Panc1 (cell line): ENCODE measurements at regions not wholly inside any gene's neighbourhood (a gene's known extent, or its start where the extent isn't known, plus 50 kb on each side); places are given as distances from the start of the nearest gene placed in this dataset.
"Not testable (repeated sequence)": the region's sequence is repeated elsewhere in the genome, so short reads cannot be mapped to it uniquely, and the experiment has no call there.

Experiments
- ATAC-seq: fragments of 200-7000 bp; cut with Tn5 transposase; 2 replicates; pipeline ENCODE4 v1.9.1; 2020; ENCODE audit warnings: mild to moderate bottlenecking, moderate library complexity
- BruUV-seq: library from RNA; stranded (reverse); fragments of 400-500 nt; replicated peaks from 2 replicates; lab custom pipeline; 2021; lab: Mats Ljungman, UMichigan
- CTCF ChIA-PET: fragments of 300-600 bp; sonication (Branson Sonifier 250); formaldehyde crosslinking; loops from one replicate; lab custom pipeline; 2022; ENCODE audit warnings: antibody characterized with exemption; lab: Charles Lee
- POLR2A ChIA-PET: fragments of 300-600 bp; sonication (Branson Sonifier 250); formaldehyde crosslinking; loops from one replicate; lab custom pipeline; 2022; ENCODE audit warnings: antibody characterized with exemption; lab: Charles Lee
- DNase-seq: peaks from one replicate; pipeline ENCODE4 v3.0.0-alpha.2; 2010; ENCODE audit warnings: low read depth, low spot score
- H3K27ac ChIP-seq: 2 replicates; pipeline ENCODE4 v1.5.1; 2011; ENCODE audit warnings: mild to moderate bottlenecking, low read length, inconsistent platforms
- H3K27me3 ChIP-seq: fragments of 200-500 bp; sonication (Bioruptor generic); 2 replicates; pipeline ENCODE4 v1.6.0; 2014; ENCODE audit warnings: low read length, inconsistent platforms; ENCODE audit not compliant: control insufficient read depth, insufficient read depth
- H3K36me3 ChIP-seq: fragments of 200-500 bp; sonication (Bioruptor generic); 2 replicates; pipeline ENCODE4 v1.5.1; 2014; ENCODE audit warnings: inconsistent platforms, mild to moderate bottlenecking, low read length, moderate library complexity; ENCODE audit not compliant: control insufficient read depth, insufficient read depth
- H3K4me1 ChIP-seq: 2 replicates; pipeline ENCODE4 v1.5.1; 2011; ENCODE audit warnings: inconsistent platforms, mild to moderate bottlenecking, low read length, moderate library complexity; ENCODE audit not compliant: control insufficient read depth, insufficient read depth
- H3K4me3 ChIP-seq, 2 experiments: 2 replicates each; pipeline ENCODE4 v1.5.1; 2011 to 2012; ENCODE audit warnings: low read depth in 2 of 2, low read length in 2 of 2, mild to moderate bottlenecking in 2 of 2, inconsistent platforms in 1 of 2, moderate library complexity in 1 of 2
- H3K9me3 ChIP-seq: fragments of 200-500 bp; sonication (Bioruptor generic); 2 replicates; pipeline ENCODE4 v1.5.1; 2014; ENCODE audit warnings: low read depth, mild to moderate bottlenecking, inconsistent platforms, low read length, moderate library complexity; ENCODE audit not compliant: control insufficient read depth, insufficient read depth
- POLR2AphosphoS5 ChIP-seq: IDR thresholded peaks from 2 replicates; pipeline ENCODE4 v1.6.1; 2012; ENCODE audit warnings: mild to moderate bottlenecking, low read depth, low read length, moderate library complexity
- SIN3A ChIP-seq: IDR thresholded peaks from 2 replicates; pipeline ENCODE4 v1.6.1; 2012; ENCODE audit warnings: low read depth, mild to moderate bottlenecking, low read length, moderate library complexity, borderline replicate concordance; ENCODE audit not compliant: insufficient read depth
- TCF7L2 ChIP-seq: IDR thresholded peaks from 2 replicates; pipeline ENCODE4 v1.6.1; 2011; ENCODE audit warnings: mild to moderate bottlenecking, low read depth, low read length, inconsistent platforms
- in situ Hi-C: cut with HindIII; loops from 2 replicates; pipeline ENCODE4 v1.10.0; 2016; ENCODE audit warnings: low sequenced_read_pairs, low pct_unique_long_range_greater_than_20kb
- intact Hi-C: fragments of 100-400 bp; cut with micrococcal nuclease; formaldehyde crosslinking; loops from one replicate; pipeline ENCODE4 v1.10.0; 2022; ENCODE audit not compliant: unreplicated experiment
- TF ChIP-seq, protein P1 (sequence below), 2 experiments: IDR thresholded peaks; 2 replicates each; pipeline ENCODE4 v1.6.1; 2011 to 2012; ENCODE audit warnings: low read depth in 2 of 2, control low read depth in 1 of 2, low read length in 1 of 2, mild to moderate bottlenecking in 1 of 2, moderate library complexity in 1 of 2; ENCODE audit not compliant: insufficient read depth in 1 of 2
- TF ChIP-seq, protein P2 (sequence below): fragments of 450-650 bp; IDR thresholded peaks from 2 replicates; pipeline ENCODE4 v1.5.1; 2017; ENCODE audit warnings: mild to moderate bottlenecking

DNA sequence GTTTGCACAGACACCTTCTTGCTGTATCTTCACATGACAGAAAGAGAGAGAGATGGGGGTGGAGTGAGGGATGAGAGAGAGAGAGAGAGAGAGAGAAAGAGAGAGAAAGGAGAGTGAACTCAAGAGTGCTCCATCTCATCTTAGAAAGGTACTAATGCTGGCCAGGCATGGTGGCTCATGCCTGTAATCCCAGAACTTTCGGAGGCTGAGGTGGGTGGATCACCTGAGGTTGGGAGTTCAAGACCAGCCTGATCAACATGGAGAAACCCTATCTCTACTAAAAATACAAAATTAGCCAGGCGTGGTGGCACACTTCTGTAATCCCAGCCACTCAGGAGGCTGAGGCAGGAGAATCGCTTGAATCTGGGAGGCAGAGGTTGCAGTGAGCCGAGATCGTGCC lies 132.5 kb downstream of the NPIPB5 start:
- DNase-seq, POLR2A ChIA-PET, in situ Hi-C loops, H3K9me3 ChIP-seq, CTCF ChIA-PET, H3K4me1 ChIP-seq, intact Hi-C loops, BruUV-seq, ATAC-seq, H3K36me3 ChIP-seq, H3K27ac ChIP-seq, H3K4me3 ChIP-seq: not testable (repeated sequence)
- H3K27me3 ChIP-seq, result peaks cover 42% of the 10 kb centered on the region

DNA sequence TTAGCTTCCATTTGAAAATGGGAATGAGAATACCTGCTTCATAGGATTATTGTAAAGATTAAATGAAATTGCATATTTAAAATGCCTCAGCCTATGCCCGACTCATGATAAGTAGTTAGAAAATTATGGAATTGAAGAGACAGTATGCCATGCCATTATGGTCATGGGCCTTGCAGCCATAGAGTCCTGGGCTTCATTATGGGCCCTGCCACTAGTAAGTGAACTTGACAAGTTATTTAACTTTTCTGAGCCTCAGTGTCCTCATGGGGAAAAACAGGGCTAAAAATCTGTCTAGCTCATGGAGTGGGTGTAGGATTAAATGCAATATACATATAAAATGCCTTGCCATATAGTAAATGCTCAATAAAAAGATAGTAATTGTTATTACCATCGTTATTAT lies 133.2 kb downstream of the NPIPB5 start:
- CTCF ChIA-PET, result interaction anchor here (0.7 kb wide), 1 partner anchor 34 kb away, joined by 4 read pairs; no protein-coding TSS in a partner anchor
- in situ Hi-C loops, result no loop called here
- ATAC-seq, result no peak
- TF ChIP-seq, protein P1, sequence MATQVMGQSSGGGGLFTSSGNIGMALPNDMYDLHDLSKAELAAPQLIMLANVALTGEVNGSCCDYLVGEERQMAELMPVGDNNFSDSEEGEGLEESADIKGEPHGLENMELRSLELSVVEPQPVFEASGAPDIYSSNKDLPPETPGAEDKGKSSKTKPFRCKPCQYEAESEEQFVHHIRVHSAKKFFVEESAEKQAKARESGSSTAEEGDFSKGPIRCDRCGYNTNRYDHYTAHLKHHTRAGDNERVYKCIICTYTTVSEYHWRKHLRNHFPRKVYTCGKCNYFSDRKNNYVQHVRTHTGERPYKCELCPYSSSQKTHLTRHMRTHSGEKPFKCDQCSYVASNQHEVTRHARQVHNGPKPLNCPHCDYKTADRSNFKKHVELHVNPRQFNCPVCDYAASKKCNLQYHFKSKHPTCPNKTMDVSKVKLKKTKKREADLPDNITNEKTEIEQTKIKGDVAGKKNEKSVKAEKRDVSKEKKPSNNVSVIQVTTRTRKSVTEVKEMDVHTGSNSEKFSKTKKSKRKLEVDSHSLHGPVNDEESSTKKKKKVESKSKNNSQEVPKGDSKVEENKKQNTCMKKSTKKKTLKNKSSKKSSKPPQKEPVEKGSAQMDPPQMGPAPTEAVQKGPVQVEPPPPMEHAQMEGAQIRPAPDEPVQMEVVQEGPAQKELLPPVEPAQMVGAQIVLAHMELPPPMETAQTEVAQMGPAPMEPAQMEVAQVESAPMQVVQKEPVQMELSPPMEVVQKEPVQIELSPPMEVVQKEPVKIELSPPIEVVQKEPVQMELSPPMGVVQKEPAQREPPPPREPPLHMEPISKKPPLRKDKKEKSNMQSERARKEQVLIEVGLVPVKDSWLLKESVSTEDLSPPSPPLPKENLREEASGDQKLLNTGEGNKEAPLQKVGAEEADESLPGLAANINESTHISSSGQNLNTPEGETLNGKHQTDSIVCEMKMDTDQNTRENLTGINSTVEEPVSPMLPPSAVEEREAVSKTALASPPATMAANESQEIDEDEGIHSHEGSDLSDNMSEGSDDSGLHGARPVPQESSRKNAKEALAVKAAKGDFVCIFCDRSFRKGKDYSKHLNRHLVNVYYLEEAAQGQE (IDR thresholded peaks at IDR 0.05; ENCODE audit: insufficient read depth in 1 of 2, low read depth in 2 of 2, low read length in 1 of 2), result no peak
- no peak for TF ChIP-seq SIN3A
- peaks cover 48% of the 10 kb centered on the region for H3K27me3 ChIP-seq
- H3K27ac ChIP-seq, result no peak overlapping the region
- H3K4me1 ChIP-seq, result no peaks in the 10 kb centered on the region
- no peak overlapping the region for H3K4me3 ChIP-seq
- intact Hi-C loops, result no loop called here
- H3K36me3 ChIP-seq, result no peaks in the 10 kb centered on the region
- H3K9me3 ChIP-seq, result no peaks in the 10 kb centered on the region
- BruUV-seq, result no TSS peak
- DNase-seq, result no peak
- POLR2A ChIA-PET, result no interaction called here

DNA sequence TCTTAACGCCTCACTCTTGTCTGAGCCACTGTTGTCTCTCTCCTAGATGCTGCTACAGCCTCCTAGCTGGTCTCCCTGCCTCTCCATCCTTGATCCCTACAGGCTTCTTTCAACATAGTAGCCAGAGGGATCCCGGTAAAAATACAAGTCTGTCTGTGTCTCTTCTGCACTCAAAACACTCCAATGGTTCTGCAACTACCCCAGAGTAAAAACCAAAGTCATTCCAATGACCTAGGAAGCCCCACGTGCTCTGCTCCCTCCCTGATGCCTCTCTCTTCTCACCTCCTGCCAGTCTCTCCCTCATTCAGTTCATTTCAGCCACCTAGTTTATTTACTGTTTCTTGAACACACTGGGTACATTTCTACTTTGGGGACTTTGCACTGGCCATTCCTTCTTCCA lies 135.2 kb downstream of the NPIPB5 start:
- intact Hi-C loops (no loop called here), in situ Hi-C loops (no loop called here)
- no peaks in the 10 kb centered on the region for H3K4me1 ChIP-seq
- ATAC-seq (no peak), DNase-seq (no peak)
- TF ChIP-seq, protein P2, sequence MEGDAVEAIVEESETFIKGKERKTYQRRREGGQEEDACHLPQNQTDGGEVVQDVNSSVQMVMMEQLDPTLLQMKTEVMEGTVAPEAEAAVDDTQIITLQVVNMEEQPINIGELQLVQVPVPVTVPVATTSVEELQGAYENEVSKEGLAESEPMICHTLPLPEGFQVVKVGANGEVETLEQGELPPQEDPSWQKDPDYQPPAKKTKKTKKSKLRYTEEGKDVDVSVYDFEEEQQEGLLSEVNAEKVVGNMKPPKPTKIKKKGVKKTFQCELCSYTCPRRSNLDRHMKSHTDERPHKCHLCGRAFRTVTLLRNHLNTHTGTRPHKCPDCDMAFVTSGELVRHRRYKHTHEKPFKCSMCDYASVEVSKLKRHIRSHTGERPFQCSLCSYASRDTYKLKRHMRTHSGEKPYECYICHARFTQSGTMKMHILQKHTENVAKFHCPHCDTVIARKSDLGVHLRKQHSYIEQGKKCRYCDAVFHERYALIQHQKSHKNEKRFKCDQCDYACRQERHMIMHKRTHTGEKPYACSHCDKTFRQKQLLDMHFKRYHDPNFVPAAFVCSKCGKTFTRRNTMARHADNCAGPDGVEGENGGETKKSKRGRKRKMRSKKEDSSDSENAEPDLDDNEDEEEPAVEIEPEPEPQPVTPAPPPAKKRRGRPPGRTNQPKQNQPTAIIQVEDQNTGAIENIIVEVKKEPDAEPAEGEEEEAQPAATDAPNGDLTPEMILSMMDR, result no peak
- TF ChIP-seq POLR2AphosphoS5 (no peak), SIN3A (no peak), TCF7L2 (no peak)
- TF ChIP-seq, protein P1 (IDR thresholded peaks at IDR 0.05; ENCODE audit: insufficient read depth in 1 of 2, low read depth in 2 of 2, low read length in 1 of 2), result no peak
- no peak overlapping the region for H3K27ac ChIP-seq
- H3K4me3 ChIP-seq, result no peak overlapping the region
- BruUV-seq, result no TSS peak
- H3K36me3 ChIP-seq, result no peaks in the 10 kb centered on the region
- peaks cover 52% of the 10 kb centered on the region for H3K27me3 ChIP-seq
- H3K9me3 ChIP-seq, result no peaks in the 10 kb centered on the region
- POLR2A ChIA-PET, result no interaction called here
- CTCF ChIA-PET, result interaction anchor here (0.7 kb wide), 1 partner anchor 1052 kb away, joined by 4 read pairs; no protein-coding TSS in a partner anchor
